H9 (cell line): ENCODE measurements at regions not wholly inside any gene's neighbourhood (a gene's known extent, or its start where the extent isn't known, plus 50 kb on each side); places are given as distances from the start of the nearest gene placed in this dataset.

Experiments used
- DNase-seq: peaks from one replicate; pipeline ENCODE4 v3.0.0-alpha.2; 2017
- H2AFZ ChIP-seq: one replicate; pipeline ENCODE4 v1.6.1; 2013; ENCODE audit warnings: mild to moderate bottlenecking, low read length, control low read depth, moderate library complexity
- H2AK5ac ChIP-seq: 2 replicates; pipeline ENCODE4 v1.6.1; 2013; ENCODE audit warnings: low read length, control low read depth, mixed read lengths; ENCODE audit not compliant: insufficient read length
- H2BK120ac ChIP-seq: one replicate; pipeline ENCODE4 v1.6.1; 2013; ENCODE audit warnings: low read depth, mild to moderate bottlenecking, low read length, control low read depth, inconsistent platforms; ENCODE audit not compliant: poor library complexity, severe bottlenecking
- H2BK12ac ChIP-seq: 2 replicates; pipeline ENCODE4 v1.6.1; 2013; ENCODE audit warnings: low read length, control low read depth, mixed read lengths, low read depth; ENCODE audit not compliant: insufficient read length
- H2BK15ac ChIP-seq: 2 replicates; pipeline ENCODE4 v1.6.1; 2013; ENCODE audit warnings: low read depth, low read length, control low read depth
- H2BK20ac ChIP-seq: one replicate; pipeline ENCODE4 v1.6.1; 2013; ENCODE audit warnings: low read depth, mild to moderate bottlenecking, low read length, control low read depth, inconsistent platforms; ENCODE audit not compliant: poor library complexity, severe bottlenecking
- H2BK5ac ChIP-seq: 2 replicates; pipeline ENCODE4 v1.6.1; 2013; ENCODE audit warnings: low read length, control low read depth, mixed read lengths; ENCODE audit not compliant: insufficient read length
- H3K14ac ChIP-seq: 2 replicates; pipeline ENCODE4 v1.6.1; 2013; ENCODE audit warnings: low read length, control low read depth; ENCODE audit not compliant: insufficient read depth
- H3K18ac ChIP-seq: 2 replicates; pipeline ENCODE4 v1.6.1; 2013; ENCODE audit warnings: low read depth, mild to moderate bottlenecking, mixed read lengths, low read length, control low read depth; ENCODE audit not compliant: insufficient read length
- H3K23ac ChIP-seq: 2 replicates; pipeline ENCODE4 v1.6.1; 2013; ENCODE audit warnings: low read length, control low read depth, mixed read lengths, low read depth; ENCODE audit not compliant: insufficient read length
- H3K23me2 ChIP-seq: 2 replicates; pipeline ENCODE4 v1.6.1; 2013; ENCODE audit warnings: low read depth, mild to moderate bottlenecking, mixed read lengths, low read length, control low read depth; ENCODE audit not compliant: insufficient read length, poor library complexity, severe bottlenecking
- H3K27ac ChIP-seq: 2 replicates; pipeline ENCODE4 v1.5.1; 2013; ENCODE audit warnings: low read length, control low read depth, mixed read lengths, low read depth; ENCODE audit not compliant: insufficient read length
- H3K27me3 ChIP-seq: 2 replicates; pipeline ENCODE4 v1.6.1; 2013; ENCODE audit warnings: low read length, control low read depth, inconsistent platforms; ENCODE audit not compliant: insufficient read depth
- H3K4ac ChIP-seq: 2 replicates; pipeline ENCODE4 v1.6.1; 2013; ENCODE audit warnings: low read depth, mild to moderate bottlenecking, control low read depth, inconsistent platforms, low read length, moderate library complexity
- H3K4me1 ChIP-seq: 2 replicates; pipeline ENCODE4 v1.6.1; 2013; ENCODE audit warnings: low read length, control low read depth, inconsistent platforms; ENCODE audit not compliant: insufficient read depth
- H3K4me2 ChIP-seq: 2 replicates; pipeline ENCODE4 v1.6.1; 2013; ENCODE audit warnings: low read length, control low read depth, mixed read lengths; ENCODE audit not compliant: insufficient read length, insufficient read depth
- H3K56ac ChIP-seq: 2 replicates; pipeline ENCODE4 v1.6.1; 2013; ENCODE audit warnings: low read depth, mild to moderate bottlenecking, mixed read lengths, low read length, control low read depth; ENCODE audit not compliant: insufficient read length
- H3K79me1 ChIP-seq: 2 replicates; pipeline ENCODE4 v1.6.1; 2013; ENCODE audit warnings: low read depth, mild to moderate bottlenecking, moderate library complexity, low read length, control low read depth, inconsistent platforms; ENCODE audit not compliant: insufficient read depth, poor library complexity, severe bottlenecking
- H3K79me2 ChIP-seq: 2 replicates; pipeline ENCODE4 v1.6.1; 2013; ENCODE audit warnings: low read length, control low read depth, inconsistent platforms; ENCODE audit not compliant: insufficient read depth
- H3K9ac ChIP-seq: 2 replicates; pipeline ENCODE4 v1.6.1; 2013; ENCODE audit warnings: low read length, control low read depth, mixed read lengths; ENCODE audit not compliant: insufficient read length; ENCODE audit errors: extremely low read depth
- H3K9me3 ChIP-seq: one replicate; pipeline ENCODE4 v1.6.1; 2013; ENCODE audit warnings: low read depth, low read length, inconsistent platforms; ENCODE audit not compliant: control insufficient read depth
- H3T11ph ChIP-seq: one replicate; pipeline ENCODE4 v1.6.1; 2013; ENCODE audit warnings: mild to moderate bottlenecking, low read length, control low read depth, inconsistent platforms
- H4K20me1 ChIP-seq: one replicate; pipeline ENCODE4 v1.6.1; 2013; ENCODE audit not compliant: control insufficient read depth, insufficient read length, insufficient read depth
- H4K5ac ChIP-seq: 2 replicates; pipeline ENCODE4 v1.6.1; 2013; ENCODE audit warnings: low read depth, mild to moderate bottlenecking, mixed read lengths, low read length, control low read depth; ENCODE audit not compliant: insufficient read length
- H4K8ac ChIP-seq: replicated peaks from 2 replicates; pipeline ENCODE4 v1.6.1; 2013; ENCODE audit warnings: low read length, control low read depth, mixed read lengths, low read depth; ENCODE audit not compliant: insufficient read length
- H4K91ac ChIP-seq: 2 replicates; pipeline ENCODE4 v1.6.1; 2013; ENCODE audit warnings: low read depth, mild to moderate bottlenecking, moderate library complexity, mixed read lengths, low read length, control low read depth; ENCODE audit not compliant: insufficient read length
- H3K27ac Mint-ChIP-seq, 3 experiments: 2 replicates in 2 of 3; 3 replicates in 1 of 3; pipeline ENCODE4 v1.8.0; 2020 to 2021; ENCODE audit warnings: mixed read lengths in 3 of 3, mild to moderate bottlenecking in 1 of 3, moderate library complexity in 1 of 3
- H3K27me3 Mint-ChIP-seq: 2 replicates; pipeline ENCODE4 v1.8.0; 2021; ENCODE audit warnings: low read depth, mild to moderate bottlenecking, moderate library complexity, mixed read lengths
- H3K36me3 Mint-ChIP-seq, 3 experiments: 2 replicates in 2 of 3; 3 replicates in 1 of 3; pipeline ENCODE4 v1.8.0; 2020 to 2021; ENCODE audit warnings: low read depth in 3 of 3, mixed read lengths in 3 of 3; ENCODE audit not compliant: insufficient read depth in 1 of 3
- H3K4me1 Mint-ChIP-seq, 2 experiments: 2 replicates each; pipeline ENCODE4 v1.8.0; 2020; ENCODE audit warnings: mixed read lengths in 2 of 2
- H3K4me3 Mint-ChIP-seq, 2 experiments: 2 replicates in 1 of 2; 3 replicates in 1 of 2; pipeline ENCODE4 v1.8.0; 2020 to 2021; ENCODE audit warnings: mild to moderate bottlenecking in 2 of 2, mixed read lengths in 2 of 2, moderate library complexity in 1 of 2
- H3K9me3 Mint-ChIP-seq, 2 experiments: 2 replicates in 1 of 2; 3 replicates in 1 of 2; pipeline ENCODE4 v1.8.0; 2020; ENCODE audit warnings: mild to moderate bottlenecking in 2 of 2, mixed read lengths in 2 of 2, moderate library complexity in 1 of 2
- CTCF ChIP-seq: fragments of 200-600 bp; sonication (generic); conservative IDR thresholded peaks from 3 replicates; pipeline ENCODE4 v1.8.0; 2021; ENCODE audit warnings: antibody characterized with exemption, mild to moderate bottlenecking
- WGBS: extraction: QIAGEN DNeasy Blood & Tissue Kit; methylation state at CpG from one replicate; pipeline ENCODE4 v1.1.7; 2013; ENCODE audit warnings: missing lambda C conversion rate, low lambda C conversion rate, mixed read lengths; ENCODE audit not compliant: insufficient read length; ENCODE audit errors: extremely low coverage; 5-methylcytosine and 5-hydroxymethylcytosine counted together

DNA sequence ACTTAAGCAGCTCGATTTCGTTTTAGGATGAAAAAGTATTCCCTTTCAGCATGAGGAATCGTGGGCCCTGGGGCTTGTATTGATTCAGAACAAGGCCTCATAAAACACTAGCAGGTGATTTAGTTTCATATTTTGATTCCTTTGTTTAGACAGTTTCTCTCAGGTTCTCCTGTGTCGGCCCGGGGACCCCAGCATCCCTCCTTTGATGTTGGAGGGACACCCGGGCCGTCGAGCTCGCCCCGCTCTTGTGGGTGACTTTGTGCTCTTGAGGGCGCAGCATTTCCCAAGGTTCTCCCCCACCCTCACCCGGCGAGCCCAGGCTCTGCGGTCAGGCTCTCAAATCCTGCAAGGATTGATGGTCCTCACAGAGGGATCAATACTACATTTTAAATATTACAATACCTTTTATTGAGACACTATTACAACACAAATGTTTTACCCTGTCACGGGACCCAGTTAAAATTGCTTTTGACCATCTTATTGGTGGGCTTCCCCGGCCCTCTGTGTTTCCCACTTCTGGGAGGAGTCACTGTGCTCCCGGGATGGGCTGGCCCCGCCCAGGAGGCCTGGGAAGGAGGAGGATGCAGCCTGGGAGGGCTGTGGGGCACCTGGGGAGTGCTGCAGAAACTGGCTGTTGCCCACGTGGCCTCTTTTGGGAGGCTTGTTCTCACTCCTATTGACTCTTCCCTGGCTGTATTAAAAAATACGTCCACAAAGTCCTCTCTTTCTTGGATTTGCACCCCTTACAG is 222.6 kb downstream of the INSIG2 start:
- Histone ChIP-seq H4K8ac (no peak overlapping the region), H2BK5ac (no peak overlapping the region), H2AK5ac (no peak overlapping the region), H3K9me3 (no peaks in the 10 kb centered on the region), H4K91ac (no peak overlapping the region), H3K14ac (peak overlapping the region; percentile 96), H3K56ac (no peak overlapping the region), H4K5ac (peak overlapping the region; percentile 57), H3K79me1 (no peaks in the 10 kb centered on the region), H3K79me2 (no peaks in the 10 kb centered on the region), H2AFZ (no peak overlapping the region), H3K4me1 (peaks cover 8% of the 10 kb centered on the region), H2BK120ac (no peak overlapping the region), H3K4me2 (peak overlapping the region; percentile 64), H2BK12ac (peak overlapping the region; percentile 56), H3K23ac (no peak overlapping the region), H3K4ac (peak overlapping the region; percentile 58; the same call in 1 of the 2 replicates), H3K23me2 (peaks cover 6% of the 10 kb centered on the region), H3K27ac (peak overlapping the region; percentile 83), H2BK20ac (no peak overlapping the region), H3K18ac (peak overlapping the region; percentile 83), H2BK15ac (no peak overlapping the region), H4K20me1 (no peaks in the 10 kb centered on the region), H3K27me3 (no peaks in the 10 kb centered on the region), H3T11ph (no peak overlapping the region), H3K9ac (peak overlapping the region; percentile 88)
- H3K27me3 Mint-ChIP-seq: peaks cover 19% of the 10 kb centered on the region
- H3K9me3 Mint-ChIP-seq: peaks cover 0 to 4% of the 10 kb centered on the region in 2 experiments; a peak in 1 of 5 replicates
- peaks cover 0 to 6% (median 1%) of the 10 kb centered on the region in 3 experiments; a peak in 3 of 7 replicates for H3K36me3 Mint-ChIP-seq
- DNase-seq: peak; percentile 86
- no CpG with 5 or more reads among the region's 20 CpGs for WGBS
- H3K4me3 Mint-ChIP-seq: peak overlapping the region; percentile 73 to 82
- peak overlapping the region; percentile 98 to 99 (median 98) for H3K27ac Mint-ChIP-seq
- no peak for TF ChIP-seq CTCF
- peaks cover 51 to 55% of the 10 kb centered on the region in 2 experiments for H3K4me1 Mint-ChIP-seq
